ENCODE measurements at regions not wholly inside any gene's neighbourhood (a gene's known extent, or its start where the extent isn't known, plus 50 kb on each side); places are given as distances from the start of the nearest gene placed in this dataset.

DNA sequence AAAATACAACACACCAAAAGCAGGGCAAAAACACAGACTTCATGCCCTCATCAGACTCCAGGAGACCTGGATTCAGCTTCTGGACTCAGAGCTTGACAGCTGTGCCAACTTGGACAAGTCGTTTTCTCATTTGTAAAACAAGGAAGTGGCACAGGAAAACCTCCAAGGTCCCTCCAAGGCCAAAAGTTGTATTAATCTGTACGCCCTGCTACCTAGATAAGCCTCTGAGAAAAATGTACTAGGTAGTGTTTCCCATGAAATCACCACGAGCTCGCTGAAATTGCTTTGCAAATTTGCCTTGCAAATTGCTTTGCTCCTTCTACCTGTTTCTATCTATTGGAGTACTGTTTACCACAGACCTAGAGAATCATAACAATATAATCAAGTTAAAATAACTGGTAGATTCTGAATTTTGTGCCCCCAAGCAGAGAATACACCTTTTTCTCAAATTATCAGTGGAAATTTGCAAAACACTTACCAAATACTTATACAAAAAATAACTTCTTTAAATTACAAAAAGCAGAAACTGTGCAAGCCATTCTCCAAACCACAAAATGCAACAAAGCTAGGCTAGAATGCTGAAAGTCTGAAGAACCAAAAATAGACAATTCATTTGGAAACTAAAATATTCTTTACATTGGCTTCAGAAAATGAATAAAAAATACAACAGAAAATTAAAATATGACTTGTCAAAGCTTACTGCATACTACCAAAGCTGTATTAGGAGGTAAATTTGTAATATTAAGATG, 158.1 kb upstream of the CHST15 start:
- Mint-ChIP-seq H3K27ac (ENCODE audit: unreplicated experiment) (no peak overlapping the region), H3K4me3 (ENCODE audit: unreplicated experiment) (no peak overlapping the region), H3K4me1 (ENCODE audit: low read depth) (no peaks in the 10 kb centered on the region), H3K9me3 (ENCODE audit: low read depth) (peaks cover 2% of the 10 kb centered on the region), H3K27me3 (ENCODE audit: low read depth) (peaks cover 21% of the 10 kb centered on the region), H3K36me3 (ENCODE audit: low read depth) (peaks cover 1% of the 10 kb centered on the region)
- no peak for DNase-seq (ENCODE audit: low spot score)
- TF ChIP-seq CTCF (IDR thresholded peaks at IDR 0.05): no peak

DNA sequence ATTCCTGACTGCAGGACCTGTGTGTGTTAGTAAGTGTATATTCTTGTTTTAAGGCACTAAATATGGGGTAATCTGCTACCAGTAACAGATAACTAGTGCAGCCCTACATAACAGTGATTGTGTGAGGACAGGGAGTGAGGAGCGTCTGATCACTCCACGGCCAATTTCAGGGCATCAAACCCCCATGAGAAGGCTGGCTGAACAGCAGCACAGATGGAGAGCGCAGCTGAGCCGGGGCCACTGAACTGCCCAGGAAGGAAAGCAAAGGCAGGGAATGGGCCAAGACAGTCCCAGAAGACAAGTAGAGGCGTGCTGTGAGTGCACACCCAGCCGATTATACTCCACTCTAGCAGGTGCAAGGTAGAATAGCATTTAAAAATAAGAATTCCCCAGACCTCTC, 157.1 kb upstream of the CHST15 start:
- H3K4me3 Mint-ChIP-seq (ENCODE audit: unreplicated experiment): no peak overlapping the region
- peaks cover 1% of the 10 kb centered on the region for H3K36me3 Mint-ChIP-seq (ENCODE audit: low read depth)
- peaks cover 21% of the 10 kb centered on the region for H3K27me3 Mint-ChIP-seq (ENCODE audit: low read depth)
- TF ChIP-seq CTCF (IDR thresholded peaks at IDR 0.05): no peak
- H3K9me3 Mint-ChIP-seq (ENCODE audit: low read depth): peaks cover 2% of the 10 kb centered on the region
- no peak for DNase-seq (ENCODE audit: low spot score)
- no peaks in the 10 kb centered on the region for H3K4me1 Mint-ChIP-seq (ENCODE audit: low read depth)
- no peak overlapping the region for H3K27ac Mint-ChIP-seq (ENCODE audit: unreplicated experiment)

DNA sequence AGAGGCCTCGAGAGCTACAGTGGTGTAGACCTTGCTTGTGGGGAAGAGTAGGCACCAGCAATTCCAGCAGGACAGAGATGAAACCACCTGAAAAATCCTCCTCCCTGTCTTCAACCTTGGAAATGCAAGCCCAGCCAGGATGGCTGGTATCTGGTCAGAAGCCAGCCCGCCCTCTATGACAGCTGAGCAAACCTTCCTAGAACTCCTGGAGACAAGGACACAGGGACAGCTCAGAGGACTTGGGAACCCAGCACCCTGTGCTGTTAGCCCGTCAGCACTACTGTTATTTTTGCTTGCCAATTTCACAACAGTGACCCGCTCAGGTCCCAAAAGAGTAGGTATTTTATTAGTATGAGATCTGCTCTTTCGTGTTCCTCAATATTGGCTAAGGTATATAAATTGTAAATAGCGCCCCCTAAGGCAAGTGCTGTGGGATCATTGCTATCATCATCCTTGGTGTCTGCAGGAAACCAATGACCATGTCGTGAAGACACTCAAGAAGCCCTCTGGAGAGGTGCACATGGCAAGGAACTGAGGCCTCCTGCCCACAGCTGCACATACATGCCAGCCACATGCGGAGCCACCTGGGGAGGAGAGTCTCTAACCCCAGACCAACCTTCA, 156.5 kb upstream of the CHST15 start:
- H3K27me3 Mint-ChIP-seq (ENCODE audit: low read depth): peaks cover 19% of the 10 kb centered on the region
- H3K9me3 Mint-ChIP-seq (ENCODE audit: low read depth): no peaks in the 10 kb centered on the region
- no peak overlapping the region for H3K27ac Mint-ChIP-seq (ENCODE audit: unreplicated experiment)
- no peaks in the 10 kb centered on the region for H3K4me1 Mint-ChIP-seq (ENCODE audit: low read depth)
- TF ChIP-seq CTCF (IDR thresholded peaks at IDR 0.05): peak; percentile 46
- no peak overlapping the region for H3K4me3 Mint-ChIP-seq (ENCODE audit: unreplicated experiment)
- H3K36me3 Mint-ChIP-seq (ENCODE audit: low read depth): no peaks in the 10 kb centered on the region
- DNase-seq (ENCODE audit: low spot score): no peak

DNA sequence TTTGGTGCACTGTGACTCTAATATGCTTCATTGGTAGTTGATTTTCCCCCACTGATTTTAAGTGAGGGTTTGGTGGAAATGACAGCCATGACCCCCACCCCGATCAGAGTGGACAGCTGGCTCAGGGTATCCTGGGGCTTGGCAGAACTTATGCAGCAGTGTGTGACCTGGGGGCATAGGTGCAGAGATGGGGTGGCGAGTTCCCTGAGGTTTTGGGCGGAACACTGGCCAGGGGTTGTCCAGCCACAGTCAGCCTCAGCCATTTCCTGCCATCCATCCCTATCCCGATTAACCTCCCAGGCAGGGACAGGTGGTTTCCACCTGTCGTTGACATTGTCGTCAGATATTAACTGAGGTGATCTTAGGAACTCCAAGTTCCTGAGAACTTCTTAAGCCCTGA, 155.8 kb upstream of the CHST15 start:
- no peak for TF ChIP-seq CTCF (IDR thresholded peaks at IDR 0.05)
- no peak overlapping the region for H3K27ac Mint-ChIP-seq (ENCODE audit: unreplicated experiment)

GRCh38 chr10:124248056-124249045, 155.0 kb upstream of the CHST15 start:
- H3K4me1 Mint-ChIP-seq (ENCODE audit: low read depth): no peaks in the 10 kb centered on the region

More for the DNA sequence above, 155.8 kb upstream of the CHST15 start:
- Mint-ChIP-seq H3K27me3 (ENCODE audit: low read depth) (peaks cover 17% of the 10 kb centered on the region), H3K36me3 (ENCODE audit: low read depth) (no peaks in the 10 kb centered on the region), H3K9me3 (ENCODE audit: low read depth) (no peaks in the 10 kb centered on the region), H3K4me3 (ENCODE audit: unreplicated experiment) (no peak overlapping the region), H3K4me1 (ENCODE audit: low read depth) (no peaks in the 10 kb centered on the region)
- no peak for DNase-seq (ENCODE audit: low spot score)

More at GRCh38 chr10:124248056-124249045, 155.0 kb upstream of the CHST15 start:
- Mint-ChIP-seq H3K4me3 (ENCODE audit: unreplicated experiment) (no peak overlapping the region), H3K27ac (ENCODE audit: unreplicated experiment) (no peak overlapping the region), H3K9me3 (ENCODE audit: low read depth) (no peaks in the 10 kb centered on the region), H3K36me3 (ENCODE audit: low read depth) (no peaks in the 10 kb centered on the region), H3K27me3 (ENCODE audit: low read depth) (peaks cover 19% of the 10 kb centered on the region)
- no peak for DNase-seq (ENCODE audit: low spot score)
- no peak for TF ChIP-seq CTCF (IDR thresholded peaks at IDR 0.05)
